NCI-H1105 treated with DMSO at 0.1 percent for 48 hours (cell line): ENCODE measurements at regions not wholly inside any gene's neighbourhood (a gene's known extent, or its start where the extent isn't known, plus 50 kb on each side); places are given as distances from the start of the nearest gene placed in this dataset.

Source experiments
- DNase-seq: peaks from one replicate; lab custom pipeline; 2025; lab: John Stamatoyannopoulos, UW

DNA sequence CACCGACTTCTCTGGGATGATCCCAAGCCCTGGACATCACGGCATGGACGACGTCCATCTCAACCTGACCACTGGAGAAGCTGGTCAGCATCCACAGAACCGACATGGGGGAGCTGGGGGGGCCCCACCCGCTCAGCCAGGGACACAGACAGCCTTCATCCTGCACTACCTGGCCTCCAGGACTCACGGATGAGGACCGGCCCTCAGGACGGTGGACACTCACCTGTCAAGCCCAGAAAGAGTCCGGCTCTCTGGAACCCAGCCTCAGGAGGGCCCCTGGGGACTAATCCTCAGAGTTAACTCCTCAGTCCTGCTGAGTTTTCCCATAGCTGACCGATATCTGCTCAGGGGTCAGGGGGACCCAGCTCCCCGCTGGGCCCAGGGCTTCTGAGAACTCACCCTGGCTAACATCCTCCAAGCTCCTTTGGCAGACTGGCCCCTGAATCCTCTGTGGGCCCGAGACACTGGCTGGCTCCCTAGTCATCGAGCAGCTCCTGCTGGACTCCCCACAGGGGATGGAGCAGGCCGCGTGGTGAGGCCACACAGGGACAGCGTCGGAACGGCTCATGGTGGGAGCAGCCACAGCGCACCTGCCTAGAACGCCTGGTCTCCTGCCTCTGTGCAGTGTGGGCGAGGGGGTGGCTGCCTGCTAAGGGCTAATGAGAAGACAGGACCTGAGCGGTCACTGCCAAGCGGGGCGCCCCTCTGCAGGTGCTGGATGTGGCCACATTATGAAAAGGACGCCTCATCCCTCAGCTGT lies 649.2 kb downstream of the BRD1 start:
- no peak for DNase-seq

DNA sequence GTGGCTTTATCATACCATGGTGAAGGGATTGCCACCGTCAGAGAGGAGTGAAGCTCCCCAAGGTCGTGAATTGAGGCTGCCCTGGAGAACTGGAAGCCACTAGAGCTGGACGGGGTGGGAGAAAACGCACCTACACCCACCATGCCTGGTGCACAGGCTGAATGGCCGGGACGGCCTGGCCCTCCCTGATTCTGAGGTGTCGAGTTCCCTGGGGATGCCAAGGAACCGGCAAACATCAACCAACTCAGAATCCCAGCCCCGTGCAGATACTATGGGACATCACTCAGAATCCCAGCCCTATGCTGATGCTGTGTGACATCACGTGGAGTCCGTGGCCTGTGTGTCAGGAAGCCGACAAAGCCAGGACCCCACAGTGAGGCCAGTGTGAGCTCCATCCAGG lies 650.0 kb downstream of the BRD1 start:
- DNase-seq: no peak

DNA sequence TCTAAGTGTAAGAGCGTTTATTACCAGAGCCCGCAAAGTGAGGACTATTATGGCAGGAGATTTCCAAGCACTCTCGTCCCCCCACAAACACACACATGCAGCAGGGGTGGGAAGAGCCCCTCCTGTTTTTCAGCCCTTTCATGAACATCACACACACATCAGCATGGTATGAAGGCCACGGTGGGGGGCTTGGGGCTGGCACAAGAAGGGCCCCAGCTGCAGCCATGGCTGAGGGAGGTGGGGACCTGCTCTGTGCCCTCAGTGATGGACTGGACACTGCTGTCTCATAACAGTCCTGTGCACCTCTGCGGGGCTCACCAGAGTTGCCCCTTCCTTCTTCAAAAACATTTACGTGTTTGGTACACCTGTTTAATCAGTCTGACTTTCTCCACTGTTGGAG lies 650.7 kb downstream of the BRD1 start:
- no peak for DNase-seq

DNA sequence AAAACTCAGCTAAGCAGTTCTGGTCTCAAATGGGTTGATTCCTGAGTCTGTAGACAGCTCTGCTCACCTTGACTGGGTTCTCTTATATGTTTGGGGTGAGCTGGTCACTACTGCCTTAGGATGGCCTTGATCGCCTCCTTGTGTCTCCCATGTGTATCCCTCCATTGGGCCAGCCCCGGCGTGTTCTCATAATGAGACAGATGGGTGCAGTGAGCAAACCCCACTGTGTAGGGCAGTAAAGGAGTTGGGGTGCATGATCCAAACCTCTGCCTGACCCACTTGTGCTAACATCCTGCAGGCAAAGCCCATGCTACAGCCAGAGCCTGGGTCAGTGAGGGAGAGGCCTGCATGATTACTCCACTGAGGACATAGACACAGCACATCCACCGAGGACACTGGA lies 657.6 kb downstream of the BRD1 start:
- DNase-seq: no peak

DNA sequence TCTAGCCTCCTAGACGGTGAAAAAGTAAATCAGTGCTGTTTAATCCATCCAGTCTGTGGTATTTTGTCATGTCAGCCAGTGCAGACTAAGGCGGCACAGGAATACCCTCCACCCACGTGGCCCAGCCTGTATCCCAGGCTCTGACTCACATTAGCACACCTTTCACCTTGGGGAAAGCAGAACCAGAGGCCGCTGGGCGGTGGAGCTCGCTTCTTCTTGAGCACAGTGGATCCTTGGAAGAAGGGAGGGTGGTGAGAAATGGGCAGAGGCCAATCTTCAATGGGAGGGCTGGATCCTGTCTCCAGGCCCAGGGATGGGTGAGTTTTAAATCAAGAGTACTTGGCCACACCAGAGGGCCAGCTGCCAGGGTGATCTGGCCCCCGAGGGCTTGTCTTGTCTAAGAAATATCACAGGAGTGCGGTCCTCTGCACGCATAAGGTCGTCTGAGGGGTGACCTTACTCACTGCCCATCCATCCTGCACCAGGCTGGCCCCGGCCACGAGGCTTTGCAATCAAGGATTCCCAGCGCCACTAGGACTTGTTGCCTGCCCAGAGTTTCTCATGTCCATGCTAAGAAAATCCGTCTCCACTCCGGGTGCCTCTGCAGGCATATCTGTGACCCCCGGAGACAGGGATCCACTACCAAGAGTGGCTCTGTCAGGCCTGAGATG lies 658.5 kb downstream of the BRD1 start:
- DNase-seq: no peak

DNA sequence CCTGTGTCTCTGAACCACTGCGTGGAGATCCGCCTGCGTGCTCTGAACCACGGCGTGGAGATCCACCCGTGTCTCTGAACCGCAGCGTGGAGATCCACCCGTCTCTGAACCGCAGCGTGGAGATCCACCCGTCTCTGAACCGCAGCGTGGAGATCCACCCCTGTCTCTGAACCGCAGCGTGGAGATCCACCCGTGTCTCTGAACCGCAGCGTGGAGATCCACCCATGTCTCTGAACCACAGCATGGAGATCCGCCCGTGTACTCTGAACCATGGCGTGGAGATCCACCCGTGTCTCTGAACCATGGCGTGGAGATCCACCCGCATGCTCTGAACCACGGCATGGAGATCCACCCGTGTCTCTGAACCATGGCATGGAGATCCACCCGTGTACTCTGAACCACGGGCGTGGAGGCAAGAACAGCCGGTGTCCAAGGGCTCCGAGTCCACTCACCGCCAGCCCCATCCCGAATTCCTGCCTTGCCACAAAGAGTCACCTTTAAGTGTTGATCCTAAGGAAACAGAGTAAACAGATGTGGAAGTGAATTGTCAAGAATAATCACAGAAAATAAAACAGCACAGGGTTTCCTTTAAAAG lies 659.4 kb downstream of the BRD1 start:
- DNase-seq: no peak

DNA sequence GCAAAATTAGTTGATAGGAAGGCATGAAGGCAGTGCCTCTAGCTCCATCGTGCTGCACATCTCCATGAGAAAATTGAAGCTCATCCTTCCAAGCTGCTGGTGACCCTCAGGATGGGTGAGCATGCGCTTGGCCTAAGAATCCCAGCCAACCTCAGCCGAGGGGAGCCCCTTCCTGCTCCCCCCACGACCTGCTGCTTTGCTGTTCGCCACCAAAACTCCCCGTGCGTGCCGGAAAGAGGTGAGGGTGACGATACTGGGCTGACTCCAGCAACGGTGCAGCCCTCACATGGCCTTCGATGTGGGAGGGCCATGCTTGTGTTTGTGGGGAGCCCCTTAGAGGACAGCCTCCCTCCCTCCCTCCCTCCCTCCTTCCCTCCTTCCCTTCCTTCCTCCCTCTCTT lies 660.9 kb downstream of the BRD1 start:
- DNase-seq: no peak

DNA sequence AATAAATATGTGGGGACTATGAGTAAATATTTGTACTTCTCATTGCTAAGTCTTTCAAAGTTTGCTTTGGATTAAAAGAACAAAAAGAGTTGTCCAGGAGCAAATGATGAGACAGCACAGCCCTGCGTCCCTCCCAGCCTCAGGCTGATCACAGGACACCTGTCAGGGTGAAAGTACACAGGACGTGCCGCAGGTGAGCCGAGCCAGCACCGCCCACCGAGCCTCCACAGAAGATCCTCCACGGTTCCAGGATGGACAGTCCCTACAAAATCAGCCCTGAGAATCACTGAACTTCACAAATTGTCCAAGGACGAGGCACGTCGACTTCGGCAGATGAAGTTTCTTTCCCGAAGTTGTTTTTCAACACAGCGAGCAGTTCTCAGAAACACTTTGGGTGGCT lies 661.5 kb downstream of the BRD1 start:
- no peak for DNase-seq

DNA sequence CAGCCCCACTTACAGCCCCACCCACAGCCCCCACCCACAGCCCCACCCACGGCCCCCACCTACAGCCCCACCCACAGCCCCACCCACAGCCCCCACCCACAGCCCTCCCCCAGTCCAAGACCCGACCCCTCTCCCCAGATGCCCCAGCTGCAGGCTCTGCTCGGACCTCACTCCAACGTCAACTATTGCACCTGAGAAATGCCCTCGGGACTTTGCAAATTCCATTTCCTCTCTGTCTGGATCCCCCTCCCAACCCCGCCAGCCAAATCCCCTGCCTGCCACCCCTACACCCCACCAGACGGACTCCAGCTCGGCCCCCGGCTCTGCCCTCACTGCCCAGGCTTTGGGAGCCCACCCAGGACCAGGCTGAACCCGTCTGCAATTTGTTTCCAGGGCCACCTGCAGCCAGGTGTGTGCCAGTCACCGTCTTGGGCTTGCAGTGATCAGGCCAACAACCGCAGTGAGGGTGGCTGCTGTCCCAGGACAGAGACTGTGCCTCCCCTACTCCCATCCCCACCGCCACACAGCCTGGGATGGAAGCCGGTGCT lies 662.8 kb downstream of the BRD1 start:
- no peak for DNase-seq

DNA sequence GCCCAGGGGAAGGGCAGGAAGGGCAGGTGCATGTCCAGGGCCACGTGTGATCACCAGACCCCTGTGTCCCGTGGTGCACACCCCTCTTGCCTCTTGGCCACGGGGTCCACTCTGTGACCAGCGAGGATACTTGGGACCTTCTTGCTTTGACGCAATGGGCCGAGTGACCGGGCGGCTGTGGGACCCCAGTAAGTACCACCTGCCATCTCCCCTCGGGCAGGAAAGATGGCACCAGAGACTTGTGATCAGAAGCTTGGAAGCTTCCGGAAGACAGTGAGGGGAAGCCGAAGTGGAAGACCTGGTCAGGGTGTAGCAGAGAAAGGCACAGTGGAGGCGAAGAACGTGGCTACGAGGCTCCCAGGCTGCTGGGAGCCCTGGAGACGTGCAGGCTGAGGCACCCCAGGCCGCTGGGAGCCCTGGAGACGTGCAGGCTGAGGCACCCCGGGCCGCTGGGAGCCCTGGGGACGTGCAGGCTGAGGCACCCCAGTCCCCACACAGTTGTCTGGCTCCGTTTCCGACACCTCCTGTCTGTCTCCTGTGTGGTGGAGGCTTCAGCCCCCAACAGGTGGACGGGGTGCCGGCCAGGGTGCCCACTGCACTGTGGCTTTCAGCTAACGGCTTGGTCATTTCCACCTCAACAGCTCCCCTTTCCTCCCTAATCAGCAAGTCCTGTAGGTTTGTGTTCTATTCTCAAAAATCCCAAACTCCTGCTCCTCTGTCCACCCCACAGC lies 663.5 kb downstream of the BRD1 start:
- no peak for DNase-seq

DNA sequence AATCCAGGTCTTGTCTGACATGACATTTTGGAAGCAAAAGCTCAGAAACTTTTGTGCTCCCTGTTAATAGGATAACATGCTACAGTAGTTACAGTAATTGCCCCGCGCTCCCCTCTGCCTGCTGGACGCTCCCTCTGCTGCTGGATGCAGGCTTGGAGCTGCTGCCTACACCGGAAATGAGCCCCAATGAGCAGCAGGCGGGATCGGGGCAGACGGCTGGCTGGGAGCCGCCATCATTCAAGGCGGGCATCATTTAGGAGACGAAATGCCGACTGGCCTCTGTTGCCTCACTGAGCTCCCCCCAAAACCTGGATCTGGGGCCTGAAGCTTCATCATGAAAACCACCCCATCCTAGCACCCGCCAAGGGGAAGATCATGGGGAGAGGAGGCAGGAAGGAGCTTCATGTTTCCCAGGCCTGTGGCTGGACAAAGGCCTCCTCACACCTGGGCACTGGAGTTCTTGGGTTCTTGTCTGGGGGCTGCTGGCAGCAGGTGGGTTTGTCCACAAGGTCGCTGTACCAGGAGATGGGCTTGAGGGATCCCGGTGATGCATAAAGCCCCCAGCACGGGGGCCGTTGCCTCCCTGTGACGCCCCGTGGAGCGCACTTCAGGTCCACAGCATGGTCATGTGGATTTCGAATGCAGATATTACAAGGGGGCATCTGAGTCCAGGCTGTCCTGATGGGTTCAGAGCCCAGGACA lies 664.3 kb downstream of the BRD1 start:
- DNase-seq: no peak

DNA sequence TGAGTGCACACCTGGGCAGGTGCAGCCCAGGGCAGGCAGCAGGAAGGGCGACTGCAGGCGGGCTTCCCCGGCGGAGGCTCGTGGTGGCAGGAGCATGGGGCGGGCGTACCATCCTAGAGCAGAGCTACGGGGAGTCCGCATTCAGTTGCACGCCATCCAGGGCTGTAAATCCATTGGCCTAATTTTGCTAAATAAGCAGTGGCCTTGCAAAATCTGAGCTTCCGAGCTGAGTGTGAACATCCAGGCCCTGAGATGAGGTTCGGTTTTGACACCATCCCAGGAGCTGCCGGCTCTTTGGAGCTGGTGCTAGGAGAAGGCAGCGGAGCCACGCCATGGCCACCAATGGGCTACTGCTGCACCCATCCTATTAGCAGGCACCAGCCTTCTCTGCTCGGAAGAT lies 664.8 kb downstream of the BRD1 start:
- no peak for DNase-seq

DNA sequence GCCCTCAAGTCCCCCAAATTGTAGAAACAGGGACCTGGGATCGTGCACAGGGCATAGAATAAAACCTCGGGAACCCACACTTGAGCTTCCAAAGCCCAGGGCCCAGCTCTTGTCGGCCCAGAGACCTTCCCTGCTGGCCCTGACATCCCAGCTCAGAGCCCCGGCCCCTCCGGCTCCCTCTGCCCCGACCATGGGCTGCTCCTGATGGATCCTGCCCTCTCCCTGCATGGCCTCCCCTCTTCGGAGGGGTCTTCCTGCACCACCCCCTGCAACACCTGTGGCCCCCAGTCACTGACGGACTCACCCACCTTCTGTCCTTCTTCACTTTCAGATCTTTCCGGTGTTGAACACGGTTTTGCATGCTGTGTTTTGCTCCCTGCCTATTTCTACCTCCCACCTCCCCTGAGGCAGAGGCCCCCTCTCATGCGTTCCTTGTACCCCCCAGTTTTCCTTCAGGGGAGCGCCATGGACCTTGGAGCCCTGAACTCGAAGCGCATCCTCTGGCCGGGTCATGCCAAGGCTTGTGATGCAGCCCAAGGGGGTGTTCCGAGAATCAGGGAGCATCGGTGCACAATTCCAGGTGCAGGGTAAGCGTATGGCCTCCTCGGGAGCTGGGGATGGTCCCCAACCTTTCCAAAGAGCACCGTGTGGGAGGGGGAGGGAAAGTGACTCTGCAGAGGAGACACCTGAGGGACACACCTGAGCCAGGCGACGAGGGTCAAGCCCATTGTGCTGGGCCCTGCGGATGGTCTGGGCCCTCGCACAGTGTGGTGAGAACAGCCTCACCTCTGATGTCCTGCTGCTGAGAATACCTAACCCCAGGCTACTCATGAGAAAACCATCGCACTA lies 666.4 kb downstream of the BRD1 start:
- no peak for DNase-seq

DNA sequence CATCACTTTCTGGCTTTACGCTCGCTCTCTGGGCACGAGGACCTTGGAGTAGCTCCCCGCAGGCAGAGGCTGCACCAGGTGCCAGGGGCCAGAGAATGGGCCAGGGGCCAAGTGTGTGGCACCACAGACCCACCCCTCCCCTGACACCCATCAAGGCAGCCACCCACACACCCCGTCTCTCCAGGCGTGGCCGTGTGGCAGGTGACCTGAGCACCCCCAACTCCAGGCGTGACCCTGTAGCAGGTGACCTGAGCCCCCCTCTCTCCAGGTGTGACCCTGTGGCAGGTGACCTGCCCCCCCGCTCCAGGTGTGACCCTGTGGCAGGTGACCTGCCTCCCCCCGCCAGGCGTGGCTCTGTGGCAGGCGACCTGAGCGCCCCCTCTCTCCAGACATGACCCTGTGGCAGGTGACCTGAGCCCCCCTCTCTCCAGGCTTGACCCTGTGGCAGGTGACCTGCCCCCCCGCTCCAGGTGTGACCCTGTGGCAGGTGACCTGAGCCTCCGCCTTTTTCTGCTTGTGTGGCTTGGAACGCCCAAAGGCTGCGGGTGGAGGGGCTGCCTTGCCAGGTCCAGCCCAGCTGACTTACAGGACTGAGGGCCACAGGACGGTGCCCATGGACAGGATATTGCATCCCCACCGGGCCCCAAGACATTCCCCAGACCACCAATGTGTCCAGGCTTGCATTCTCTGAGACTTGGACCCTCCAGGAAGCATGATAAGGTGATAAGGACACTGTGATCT lies 667.2 kb downstream of the BRD1 start:
- no peak for DNase-seq

DNA sequence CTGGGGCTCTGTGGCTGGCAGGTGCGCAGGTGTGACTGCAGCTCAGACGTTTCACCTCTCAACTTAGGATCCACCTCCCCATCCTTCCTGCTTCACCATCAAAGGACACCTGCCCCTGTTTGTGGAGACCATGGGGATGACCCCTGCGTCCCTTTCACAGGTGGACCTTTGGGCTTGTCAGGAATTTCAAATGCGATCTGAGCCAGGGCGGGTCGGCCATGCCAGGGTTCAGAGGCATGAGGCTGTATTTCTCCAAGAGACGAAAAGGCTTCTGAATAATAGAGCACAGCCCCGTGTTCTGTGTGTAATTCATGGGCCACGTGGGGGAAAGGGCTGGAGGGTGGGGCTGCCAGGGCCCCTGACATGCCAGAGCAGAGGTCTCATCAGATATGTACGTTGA lies 668.0 kb downstream of the BRD1 start:
- no peak for DNase-seq

DNA sequence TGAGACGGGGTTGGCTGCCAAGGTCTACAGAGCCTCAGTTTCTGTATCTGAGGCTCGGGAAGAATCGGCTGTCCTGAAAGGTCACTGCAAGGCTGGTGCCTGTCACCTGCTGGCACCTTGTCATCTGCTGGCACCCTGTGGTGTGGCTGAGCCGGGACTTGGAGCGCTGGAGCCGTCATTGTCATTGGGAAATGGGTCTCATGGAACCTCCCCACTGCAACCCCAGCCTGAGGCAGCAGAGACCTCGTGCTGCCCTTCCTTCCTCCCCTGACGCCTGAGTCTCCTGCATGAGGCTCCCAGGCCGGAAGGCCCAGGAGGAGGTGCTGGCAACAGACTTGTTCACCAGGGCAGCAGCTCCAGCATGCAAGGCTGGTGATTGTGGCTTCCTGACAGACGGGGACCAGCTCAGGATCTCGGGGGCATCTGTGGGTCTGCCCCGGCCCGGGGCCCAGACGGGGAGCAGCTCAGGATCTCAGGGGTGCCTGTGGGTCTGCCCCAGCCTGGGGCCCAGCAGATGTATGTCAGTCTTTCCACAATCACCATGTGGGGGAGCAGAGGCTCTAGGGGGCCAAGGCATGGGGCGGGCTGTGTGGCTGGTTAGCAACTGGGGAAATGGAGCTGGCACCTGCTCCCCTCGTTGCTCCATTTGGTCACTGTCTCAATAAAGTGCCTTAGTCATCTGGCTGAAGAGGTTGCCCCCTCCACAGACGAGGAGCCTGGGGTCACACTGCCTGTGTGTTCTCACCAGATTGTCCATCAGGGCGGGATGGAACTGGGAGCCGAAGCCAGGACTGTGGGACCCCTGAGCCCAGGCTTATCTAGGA lies 668.7 kb downstream of the BRD1 start:
- no peak for DNase-seq

DNA sequence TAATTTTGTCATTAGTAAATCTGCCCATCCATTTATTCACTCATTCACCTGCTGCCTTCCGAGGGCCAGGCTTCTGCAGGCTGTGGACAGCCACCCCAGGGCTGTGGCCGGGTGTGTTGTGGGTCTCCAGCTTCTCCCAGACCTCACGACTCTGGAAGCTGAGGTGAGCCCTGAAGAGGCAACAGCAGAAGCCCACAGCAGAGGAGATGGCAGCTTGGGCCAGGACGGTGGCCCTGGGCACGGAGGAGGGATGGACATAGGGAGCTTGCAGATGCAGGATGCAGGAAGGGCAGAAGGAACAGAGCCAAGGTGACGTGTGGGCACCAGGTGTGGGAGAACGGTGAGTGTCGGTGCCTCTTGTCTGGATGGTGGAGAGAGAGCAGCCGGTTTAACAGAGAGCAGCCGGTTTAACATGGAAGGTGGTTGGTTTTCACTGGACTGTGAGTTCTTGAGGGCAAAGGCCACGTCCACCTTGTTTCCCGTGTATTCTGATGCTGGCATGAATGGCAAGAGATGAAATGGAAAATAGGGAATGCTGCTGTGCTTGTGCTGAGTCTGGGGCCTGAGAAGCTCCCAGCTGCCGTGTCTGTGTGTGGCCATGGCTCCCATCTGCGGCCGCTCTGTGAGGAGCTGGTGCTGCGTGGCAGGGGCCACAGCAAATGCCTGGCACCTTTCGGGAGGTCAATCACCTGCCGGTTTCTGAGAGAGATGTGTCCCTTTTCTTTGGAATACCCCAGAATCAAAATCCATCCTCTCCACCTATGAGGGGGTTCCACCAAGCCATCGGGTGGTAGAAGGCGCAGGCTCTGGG lies 669.9 kb downstream of the BRD1 start:
- DNase-seq: no peak

DNA sequence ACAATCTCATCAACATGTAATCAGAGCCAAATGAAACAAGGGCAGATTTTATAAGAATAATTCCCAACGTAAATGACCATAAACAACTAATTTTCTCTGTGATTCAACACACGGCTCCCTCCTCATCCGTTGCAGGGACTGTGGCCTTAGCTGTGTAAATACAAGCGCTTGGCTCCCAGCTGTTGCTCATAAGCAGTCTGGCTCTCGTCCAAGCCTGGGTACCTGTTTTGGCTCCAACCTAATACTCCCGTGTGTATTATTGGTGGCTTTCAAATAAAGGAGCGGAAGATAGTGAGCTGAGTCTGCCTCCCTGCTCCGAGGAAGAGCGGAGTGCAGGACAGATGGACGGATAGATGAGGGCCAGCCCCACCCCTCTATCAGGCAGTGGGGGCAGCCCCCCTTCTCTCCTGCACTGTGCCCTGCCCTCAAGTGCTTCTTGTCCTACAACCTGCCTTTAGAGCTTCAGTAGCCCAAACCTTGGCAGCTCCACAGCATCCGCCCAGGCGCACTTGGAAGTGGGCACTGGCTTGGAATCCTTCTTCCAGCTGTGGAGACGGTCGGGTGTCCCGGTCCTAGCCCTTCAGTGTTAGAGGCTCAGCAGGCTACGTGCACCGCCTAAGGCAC lies 670.9 kb downstream of the BRD1 start:
- peak; percentile 96 for DNase-seq
